Neural cell (in vitro differentiated cells): ENCODE measurements at regions not wholly inside any gene's neighbourhood (a gene's known extent, or its start where the extent isn't known, plus 50 kb on each side); places are given as distances from the start of the nearest gene placed in this dataset.

ENCODE experiments used
- H2AFZ ChIP-seq: fragments of 200-600, 300-800 bp; sonication (generic), shearing (Covaris generic); 2 replicates; pipeline ENCODE4 v1.6.0; 2014; ENCODE audit warnings: low read depth, mild to moderate bottlenecking, antibody characterized with exemption, low read length, moderate library complexity
- H3F3A ChIP-seq: fragments of 200-600 bp; shearing (Covaris generic); 2 replicates; pipeline ENCODE4 v1.6.1; 2016; ENCODE audit warnings: mild to moderate bottlenecking, moderate library complexity, mixed read lengths, antibody characterized with exemption, low read length; ENCODE audit not compliant: insufficient read depth, poor library complexity, severe bottlenecking
- H3K27ac ChIP-seq: fragments of 200-600, 300-800 bp; sonication (generic), shearing (Covaris generic); 2 replicates; pipeline ENCODE4 v1.5.1; 2014; ENCODE audit warnings: mild to moderate bottlenecking, low read length, moderate library complexity
- H3K27me3 ChIP-seq: fragments of 300-800, 200-600 bp; sonication (generic), shearing (Covaris generic); 2 replicates; pipeline ENCODE4 v1.6.0; 2014; ENCODE audit warnings: mild to moderate bottlenecking, low read depth, low read length, moderate library complexity; ENCODE audit not compliant: insufficient read depth
- H3K36me3 ChIP-seq: fragments of 300-800, 200-600 bp; sonication (generic), shearing (Covaris generic); 2 replicates; pipeline ENCODE4 v1.5.1; 2014; ENCODE audit warnings: mild to moderate bottlenecking, antibody characterized with exemption, low read length, moderate library complexity; ENCODE audit not compliant: insufficient read depth
- H3K4me2 ChIP-seq: fragments of 300-800, 200-600 bp; sonication (generic), shearing (Covaris generic); 2 replicates; pipeline ENCODE4 v1.6.0; 2014; ENCODE audit warnings: mild to moderate bottlenecking, low read length
- H3K4me3 ChIP-seq: fragments of 300-800, 200-600 bp; sonication (generic), shearing (Covaris generic); 2 replicates; pipeline ENCODE4 v1.5.1; 2014; ENCODE audit warnings: mild to moderate bottlenecking, low read length, moderate library complexity
- H3K79me2 ChIP-seq: fragments of 200-600 bp; shearing (Covaris generic); replicated peaks from 2 replicates; pipeline ENCODE4 v1.6.0; 2014; ENCODE audit warnings: mild to moderate bottlenecking, low read length, moderate library complexity; ENCODE audit not compliant: insufficient read depth
- H3K9ac ChIP-seq: fragments of 300-800, 200-600 bp; sonication (generic), shearing (Covaris generic); 2 replicates; pipeline ENCODE4 v1.6.1; 2016; ENCODE audit warnings: mild to moderate bottlenecking, low read length, mixed read lengths
- H3K9me2 ChIP-seq: fragments of 200-600 bp; shearing (Covaris generic); 2 replicates; pipeline ENCODE4 v1.6.1; 2016; ENCODE audit warnings: mild to moderate bottlenecking, low read length, mixed read lengths; ENCODE audit not compliant: insufficient read depth
- H3K9me3 ChIP-seq: fragments of 200-600, 300-800 bp; sonication (generic), shearing (Covaris generic); 2 replicates; pipeline ENCODE4 v1.6.1; 2016; ENCODE audit warnings: mild to moderate bottlenecking, mixed run types, low read length, moderate library complexity, mixed read lengths
- H4K20me1 ChIP-seq: fragments of 200-600 bp; shearing (Covaris generic); 2 replicates; pipeline ENCODE4 v1.6.1; 2016; ENCODE audit warnings: mild to moderate bottlenecking, mixed run types; ENCODE audit not compliant: insufficient read depth
- CTCF ChIP-seq: fragments of 450-650 bp; IDR thresholded peaks from 2 replicates; pipeline ENCODE4 v1.5.1; 2014; ENCODE audit warnings: antibody characterized with exemption, mild to moderate bottlenecking, moderate library complexity; ENCODE audit not compliant: poor library complexity, severe bottlenecking
- EP300 ChIP-seq: fragments of 450-650 bp; conservative IDR thresholded peaks from 2 replicates; pipeline ENCODE4 v1.6.1; 2014; ENCODE audit warnings: antibody characterized with exemption, mild to moderate bottlenecking, moderate library complexity; ENCODE audit not compliant: poor library complexity, severe bottlenecking
- EZH2 ChIP-seq: fragments of 200-600, 300-800 bp; shearing (Covaris generic), sonication (generic); IDR thresholded peaks from 2 replicates; pipeline ENCODE4 v1.6.1; 2014; ENCODE audit warnings: antibody characterized with exemption, low read length, borderline replicate concordance, mild to moderate bottlenecking; ENCODE audit not compliant: insufficient read depth, poor library complexity, severe bottlenecking
- MXI1 ChIP-seq: fragments of 450-650 bp; conservative IDR thresholded peaks from 2 replicates; pipeline ENCODE4 v1.6.1; 2014; ENCODE audit warnings: antibody characterized with exemption, mild to moderate bottlenecking; ENCODE audit not compliant: poor library complexity, severe bottlenecking
- POLR2AphosphoS5 ChIP-seq: IDR thresholded peaks from 2 replicates; pipeline ENCODE4 v1.6.1; 2012
- RAD21 ChIP-seq: fragments of 450-650 bp; conservative IDR thresholded peaks from 2 replicates; pipeline ENCODE4 v1.6.1; 2014; ENCODE audit warnings: antibody characterized with exemption, mild to moderate bottlenecking, moderate library complexity
- SMC3 ChIP-seq: fragments of 450-650 bp; conservative IDR thresholded peaks from 2 replicates; pipeline ENCODE4 v1.6.1; 2014; ENCODE audit warnings: antibody characterized with exemption, mild to moderate bottlenecking, moderate library complexity; ENCODE audit not compliant: poor library complexity
- TAF1 ChIP-seq: IDR thresholded peaks from 2 replicates; pipeline ENCODE4 v1.6.1; 2012; ENCODE audit warnings: low read depth
- TF ChIP-seq, protein P1 (sequence below): IDR thresholded peaks from 2 replicates; pipeline ENCODE4 v1.6.1; 2012; ENCODE audit warnings: borderline replicate concordance

DNA sequence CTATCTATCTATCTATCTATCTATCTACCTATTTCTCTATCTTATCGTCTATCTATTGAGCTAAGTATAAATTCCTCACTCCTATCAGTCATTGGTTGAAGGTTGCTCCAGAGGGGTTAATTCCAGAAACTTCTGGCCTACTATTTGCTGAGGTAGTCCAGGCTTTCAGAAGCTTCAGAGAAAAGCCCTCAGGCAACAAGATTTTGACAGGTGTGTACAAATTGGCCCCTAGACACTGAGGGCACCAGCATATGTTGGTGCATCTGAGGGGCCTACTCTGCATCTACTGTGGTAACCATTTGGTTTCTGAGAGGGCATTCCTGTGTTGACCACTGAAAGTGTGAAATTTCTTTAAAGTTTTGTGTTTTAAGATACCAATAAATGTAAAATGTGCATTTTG lies 265.2 kb upstream of the B3GALT2 start:
- H4K20me1 ChIP-seq, result no peaks in the 10 kb centered on the region
- no peaks in the 10 kb centered on the region for H3F3A ChIP-seq
- H3K9me3 ChIP-seq, result no peaks in the 10 kb centered on the region
- H3K9me2 ChIP-seq, result no peaks in the 10 kb centered on the region
- no peak overlapping the region for H3K4me3 ChIP-seq
- no peak overlapping the region for H2AFZ ChIP-seq
- no peaks in the 10 kb centered on the region for H3K79me2 ChIP-seq
- H3K27ac ChIP-seq, result no peak overlapping the region
- H3K36me3 ChIP-seq, result no peaks in the 10 kb centered on the region
- no peak overlapping the region for H3K4me2 ChIP-seq
- TF ChIP-seq RAD21 (no peak), CTCF (no peak), SMC3 (no peak), POLR2AphosphoS5 (no peak), EZH2 (no peak), EP300 (no peak), MXI1 (no peak), TAF1 (no peak)
- TF ChIP-seq, protein P1, sequence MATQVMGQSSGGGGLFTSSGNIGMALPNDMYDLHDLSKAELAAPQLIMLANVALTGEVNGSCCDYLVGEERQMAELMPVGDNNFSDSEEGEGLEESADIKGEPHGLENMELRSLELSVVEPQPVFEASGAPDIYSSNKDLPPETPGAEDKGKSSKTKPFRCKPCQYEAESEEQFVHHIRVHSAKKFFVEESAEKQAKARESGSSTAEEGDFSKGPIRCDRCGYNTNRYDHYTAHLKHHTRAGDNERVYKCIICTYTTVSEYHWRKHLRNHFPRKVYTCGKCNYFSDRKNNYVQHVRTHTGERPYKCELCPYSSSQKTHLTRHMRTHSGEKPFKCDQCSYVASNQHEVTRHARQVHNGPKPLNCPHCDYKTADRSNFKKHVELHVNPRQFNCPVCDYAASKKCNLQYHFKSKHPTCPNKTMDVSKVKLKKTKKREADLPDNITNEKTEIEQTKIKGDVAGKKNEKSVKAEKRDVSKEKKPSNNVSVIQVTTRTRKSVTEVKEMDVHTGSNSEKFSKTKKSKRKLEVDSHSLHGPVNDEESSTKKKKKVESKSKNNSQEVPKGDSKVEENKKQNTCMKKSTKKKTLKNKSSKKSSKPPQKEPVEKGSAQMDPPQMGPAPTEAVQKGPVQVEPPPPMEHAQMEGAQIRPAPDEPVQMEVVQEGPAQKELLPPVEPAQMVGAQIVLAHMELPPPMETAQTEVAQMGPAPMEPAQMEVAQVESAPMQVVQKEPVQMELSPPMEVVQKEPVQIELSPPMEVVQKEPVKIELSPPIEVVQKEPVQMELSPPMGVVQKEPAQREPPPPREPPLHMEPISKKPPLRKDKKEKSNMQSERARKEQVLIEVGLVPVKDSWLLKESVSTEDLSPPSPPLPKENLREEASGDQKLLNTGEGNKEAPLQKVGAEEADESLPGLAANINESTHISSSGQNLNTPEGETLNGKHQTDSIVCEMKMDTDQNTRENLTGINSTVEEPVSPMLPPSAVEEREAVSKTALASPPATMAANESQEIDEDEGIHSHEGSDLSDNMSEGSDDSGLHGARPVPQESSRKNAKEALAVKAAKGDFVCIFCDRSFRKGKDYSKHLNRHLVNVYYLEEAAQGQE, result no peak
- no peaks in the 10 kb centered on the region for H3K27me3 ChIP-seq
- no peak overlapping the region for H3K9ac ChIP-seq

DNA sequence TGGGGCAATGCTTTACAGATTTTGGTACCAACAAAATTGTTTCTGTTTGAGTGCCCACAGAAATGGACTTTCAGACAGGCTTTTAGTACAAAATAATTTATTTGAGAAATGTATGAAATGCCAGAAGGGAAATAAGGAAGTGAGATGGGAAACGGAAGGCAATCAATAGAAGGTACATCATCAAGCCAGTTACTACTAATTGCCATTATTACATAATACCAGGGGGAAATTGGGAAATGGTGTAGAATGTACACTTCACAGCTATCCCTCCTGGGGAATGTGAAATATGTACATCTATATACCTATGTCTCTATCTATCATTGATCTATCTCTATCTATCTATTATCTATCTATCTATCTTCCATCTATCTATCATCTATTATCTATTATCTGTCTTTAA lies 264.6 kb upstream of the B3GALT2 start:
- Histone ChIP-seq H3K79me2 (no peaks in the 10 kb centered on the region), H2AFZ (no peak overlapping the region), H3K36me3 (no peaks in the 10 kb centered on the region), H3K9ac (no peak overlapping the region), H3K9me2 (no peaks in the 10 kb centered on the region), H3K27me3 (no peaks in the 10 kb centered on the region), H3K9me3 (no peaks in the 10 kb centered on the region), H3K4me2 (no peak overlapping the region), H3F3A (no peaks in the 10 kb centered on the region), H3K4me3 (no peak overlapping the region), H4K20me1 (no peaks in the 10 kb centered on the region), H3K27ac (no peak overlapping the region)
- TF ChIP-seq CTCF, result no peak
- no peak for TF ChIP-seq TAF1
- no peak for TF ChIP-seq SMC3
- TF ChIP-seq EP300, result no peak
- TF ChIP-seq MXI1, result no peak
- TF ChIP-seq RAD21, result no peak
- no peak for TF ChIP-seq EZH2
- no peak for TF ChIP-seq POLR2AphosphoS5
- TF ChIP-seq, protein P1, result no peak
